Loucy (cell line): ENCODE measurements at regions not wholly inside any gene's neighbourhood (a gene's known extent, or its start where the extent isn't known, plus 50 kb on each side); places are given as distances from the start of the nearest gene placed in this dataset.

Experiments used
- H2AFZ ChIP-seq: fragments of 200-600 bp; sonication (generic); 2 replicates; pipeline ENCODE4 v1.6.0; 2016; ENCODE audit warnings: antibody characterized with exemption, mild to moderate bottlenecking, low read length, moderate library complexity
- H3F3A ChIP-seq: fragments of 200-600 bp; 2 replicates; pipeline ENCODE4 v1.6.0; 2016; ENCODE audit warnings: antibody characterized with exemption, low read depth, mild to moderate bottlenecking
- H3K27me3 ChIP-seq: fragments of 200-600 bp; sonication (generic); 2 replicates; pipeline ENCODE4 v1.6.1; 2014; ENCODE audit warnings: low read length, mild to moderate bottlenecking; ENCODE audit not compliant: insufficient read depth, poor library complexity, severe bottlenecking
- H3K36me3 ChIP-seq: fragments of 200-600 bp; sonication (generic); 2 replicates; pipeline ENCODE4 v1.6.1; 2016; ENCODE audit warnings: low read length; ENCODE audit not compliant: insufficient read depth
- H3K4me1 ChIP-seq: fragments of 200-600 bp; sonication (generic); 2 replicates; pipeline ENCODE4 v1.5.1; 2014; ENCODE audit warnings: low read length, mild to moderate bottlenecking; ENCODE audit not compliant: insufficient read depth, poor library complexity, severe bottlenecking
- H3K4me2 ChIP-seq: fragments of 200-600 bp; sonication (generic); 2 replicates; pipeline ENCODE4 v1.6.0; 2014; ENCODE audit warnings: antibody characterized with exemption, low read length, low read depth, mild to moderate bottlenecking; ENCODE audit not compliant: poor library complexity, severe bottlenecking
- H3K4me3 ChIP-seq: fragments of 200-600 bp; sonication (generic); 2 replicates; pipeline ENCODE4 v1.5.1; 2014; ENCODE audit warnings: low read length, mild to moderate bottlenecking, mixed read lengths; ENCODE audit not compliant: poor library complexity, severe bottlenecking
- H3K79me2 ChIP-seq: fragments of 200-600 bp; sonication (generic); 2 replicates; pipeline ENCODE4 v1.6.1; 2014; ENCODE audit warnings: low read length; ENCODE audit not compliant: insufficient read depth
- H3K9ac ChIP-seq: fragments of 200-600 bp; sonication (generic); 2 replicates; pipeline ENCODE4 v1.6.0; 2014; ENCODE audit warnings: mild to moderate bottlenecking, low read depth, low read length, moderate library complexity; ENCODE audit not compliant: poor library complexity, severe bottlenecking
- H3K9me2 ChIP-seq: fragments of 200-600 bp; sonication (generic); replicated peaks from 2 replicates; pipeline ENCODE4 v1.6.1; 2016; ENCODE audit warnings: low read depth, low read length, mixed read lengths
- H3K9me3 ChIP-seq: fragments of 200-600 bp; sonication (generic); 2 replicates; pipeline ENCODE4 v1.6.1; 2014; ENCODE audit warnings: mild to moderate bottlenecking, antibody characterized with exemption, low read length, low read depth; ENCODE audit not compliant: insufficient read depth
- H4K20me1 ChIP-seq: fragments of 200-600 bp; sonication (generic); 2 replicates; pipeline ENCODE4 v1.6.0; 2014; ENCODE audit warnings: antibody characterized with exemption, low read length, mild to moderate bottlenecking; ENCODE audit not compliant: insufficient read depth, poor library complexity, severe bottlenecking
- EZH2phosphoT487 ChIP-seq: fragments of 200-600 bp; IDR thresholded peaks from 2 replicates; pipeline ENCODE4 v1.6.1; 2018; ENCODE audit warnings: antibody characterized with exemption, mild to moderate bottlenecking, moderate library complexity, borderline replicate concordance
- TF ChIP-seq, protein P1 (sequence below): fragments of 200-600 bp; sonication (generic); conservative IDR thresholded peaks from 2 replicates; pipeline ENCODE4 v1.5.1; 2014; ENCODE audit warnings: mild to moderate bottlenecking, antibody characterized with exemption, low read length

DNA sequence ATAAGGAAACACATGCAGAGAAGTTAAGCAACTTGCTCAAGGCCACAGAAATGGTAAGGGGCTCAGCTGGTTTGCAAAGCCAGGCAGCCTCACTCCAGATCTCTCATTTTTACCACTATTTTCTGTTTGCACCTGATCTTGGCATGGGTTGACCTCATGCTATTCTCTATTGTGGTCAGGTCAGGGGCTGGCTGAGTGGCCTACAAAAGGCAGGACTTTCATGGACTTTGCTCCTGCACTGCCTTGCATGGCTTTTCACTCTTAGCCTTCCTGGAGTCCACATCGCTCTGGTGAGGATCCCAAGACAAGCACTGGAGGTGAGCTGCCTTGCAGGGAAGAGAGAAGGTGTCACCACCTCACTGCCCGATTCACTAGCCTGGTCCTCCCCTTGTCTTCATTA, 56.8 kb upstream of the CSF3R start:
- Histone ChIP-seq H3K9me2 (no peaks in the 10 kb centered on the region), H3K79me2 (no peaks in the 10 kb centered on the region), H4K20me1 (no peaks in the 10 kb centered on the region), H3K4me3 (no peak overlapping the region), H3F3A (no peaks in the 10 kb centered on the region), H3K4me2 (no peak overlapping the region), H3K36me3 (no peaks in the 10 kb centered on the region), H3K9ac (no peak overlapping the region), H3K4me1 (no peaks in the 10 kb centered on the region), H3K27me3 (no peaks in the 10 kb centered on the region), H2AFZ (no peak overlapping the region), H3K9me3 (no peaks in the 10 kb centered on the region)
- no peak for TF ChIP-seq EZH2phosphoT487
- TF ChIP-seq, protein P1, sequence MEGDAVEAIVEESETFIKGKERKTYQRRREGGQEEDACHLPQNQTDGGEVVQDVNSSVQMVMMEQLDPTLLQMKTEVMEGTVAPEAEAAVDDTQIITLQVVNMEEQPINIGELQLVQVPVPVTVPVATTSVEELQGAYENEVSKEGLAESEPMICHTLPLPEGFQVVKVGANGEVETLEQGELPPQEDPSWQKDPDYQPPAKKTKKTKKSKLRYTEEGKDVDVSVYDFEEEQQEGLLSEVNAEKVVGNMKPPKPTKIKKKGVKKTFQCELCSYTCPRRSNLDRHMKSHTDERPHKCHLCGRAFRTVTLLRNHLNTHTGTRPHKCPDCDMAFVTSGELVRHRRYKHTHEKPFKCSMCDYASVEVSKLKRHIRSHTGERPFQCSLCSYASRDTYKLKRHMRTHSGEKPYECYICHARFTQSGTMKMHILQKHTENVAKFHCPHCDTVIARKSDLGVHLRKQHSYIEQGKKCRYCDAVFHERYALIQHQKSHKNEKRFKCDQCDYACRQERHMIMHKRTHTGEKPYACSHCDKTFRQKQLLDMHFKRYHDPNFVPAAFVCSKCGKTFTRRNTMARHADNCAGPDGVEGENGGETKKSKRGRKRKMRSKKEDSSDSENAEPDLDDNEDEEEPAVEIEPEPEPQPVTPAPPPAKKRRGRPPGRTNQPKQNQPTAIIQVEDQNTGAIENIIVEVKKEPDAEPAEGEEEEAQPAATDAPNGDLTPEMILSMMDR = no peak

DNA sequence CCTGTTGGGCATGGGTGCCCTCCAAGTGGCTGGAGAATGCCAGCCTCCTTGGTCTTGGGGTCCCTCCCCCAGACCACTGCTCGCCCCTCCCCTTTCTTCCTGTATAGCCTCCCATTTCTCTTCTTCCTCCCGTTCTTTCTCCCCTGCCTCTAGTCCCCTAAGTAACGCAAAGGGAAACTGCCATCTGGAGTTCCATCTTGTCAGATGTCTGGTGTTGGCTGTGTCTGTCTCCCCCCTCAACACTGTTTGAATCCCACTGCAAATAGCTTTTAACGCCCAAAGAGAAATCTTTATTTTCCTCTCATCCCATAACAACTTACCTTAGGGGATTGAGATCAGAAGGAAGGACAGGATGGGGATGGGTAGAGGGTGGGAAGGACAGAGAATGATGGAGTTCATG, 55.3 kb upstream of the CSF3R start:
- H4K20me1 ChIP-seq = no peaks in the 10 kb centered on the region
- H3K9ac ChIP-seq = no peak overlapping the region
- no peak overlapping the region for H2AFZ ChIP-seq
- no peaks in the 10 kb centered on the region for H3K79me2 ChIP-seq
- H3K36me3 ChIP-seq = no peaks in the 10 kb centered on the region
- no peak for TF ChIP-seq EZH2phosphoT487
- TF ChIP-seq, protein P1 = no peak
- no peak overlapping the region for H3K4me2 ChIP-seq
- H3K4me1 ChIP-seq = no peaks in the 10 kb centered on the region
- no peak overlapping the region for H3K4me3 ChIP-seq
- H3F3A ChIP-seq = no peaks in the 10 kb centered on the region
- no peaks in the 10 kb centered on the region for H3K9me3 ChIP-seq
- no peaks in the 10 kb centered on the region for H3K9me2 ChIP-seq
- H3K27me3 ChIP-seq = no peaks in the 10 kb centered on the region

DNA sequence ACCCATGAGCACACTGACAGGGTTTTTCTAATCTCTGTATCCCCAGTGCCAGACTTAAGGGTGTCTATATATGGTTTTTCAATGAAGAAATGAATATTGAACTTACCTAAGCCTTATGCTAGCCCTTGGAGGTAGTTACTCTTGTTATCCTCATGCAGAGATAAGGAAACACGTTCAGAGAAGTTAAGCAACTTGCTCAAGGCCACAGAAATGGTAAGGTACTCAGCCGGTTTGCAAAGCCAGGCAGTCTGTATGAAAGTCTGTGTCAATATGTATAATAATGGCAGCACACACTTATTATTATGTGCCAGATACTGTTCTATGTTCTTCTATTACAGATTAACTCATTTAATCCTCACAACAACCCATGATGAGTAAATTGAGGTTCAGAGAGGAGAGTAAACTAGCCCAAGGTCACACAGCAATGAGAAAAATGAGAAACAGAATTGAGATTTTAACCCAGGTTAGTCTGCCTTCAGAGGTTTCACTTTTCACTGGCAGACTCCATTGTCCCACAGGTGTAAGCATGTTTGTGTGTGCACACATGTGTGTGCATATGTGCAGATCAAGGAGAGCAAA, 54.6 kb upstream of the CSF3R start:
- Histone ChIP-seq H3K4me3 (no peak overlapping the region), H3K9me3 (no peaks in the 10 kb centered on the region), H3K27me3 (no peaks in the 10 kb centered on the region), H3F3A (no peaks in the 10 kb centered on the region), H3K36me3 (no peaks in the 10 kb centered on the region), H3K9me2 (no peaks in the 10 kb centered on the region), H3K79me2 (no peaks in the 10 kb centered on the region), H3K4me2 (no peak overlapping the region), H3K4me1 (no peaks in the 10 kb centered on the region), H4K20me1 (no peaks in the 10 kb centered on the region), H2AFZ (no peak overlapping the region), H3K9ac (no peak overlapping the region)
- TF ChIP-seq, protein P1 = no peak
- TF ChIP-seq EZH2phosphoT487 = no peak
